Trophoblast cell (in vitro differentiated cells and primary cell): ENCODE measurements at regions not wholly inside any gene's neighbourhood (a gene's known extent, or its start where the extent isn't known, plus 50 kb on each side); places are given as distances from the start of the nearest gene placed in this dataset.

ENCODE experiments used
- DNase-seq, 2 donors: peaks; one replicate each; pipeline ENCODE4 v3.0.0-alpha.2; 2016
- H2AFZ ChIP-seq: 2 replicates; pipeline ENCODE4 v1.6.1; 2013; ENCODE audit warnings: low read length, moderate library complexity, mild to moderate bottlenecking; ENCODE audit not compliant: insufficient read depth, poor library complexity
- H2AK5ac ChIP-seq: 2 replicates; pipeline ENCODE4 v1.6.1; 2013; ENCODE audit warnings: mild to moderate bottlenecking, low read length
- H2BK120ac ChIP-seq: 2 replicates; pipeline ENCODE4 v1.6.1; 2013; ENCODE audit warnings: low read length, mild to moderate bottlenecking, moderate library complexity; ENCODE audit not compliant: insufficient read depth, poor library complexity
- H2BK12ac ChIP-seq: 2 replicates; pipeline ENCODE4 v1.6.1; 2013; ENCODE audit warnings: mild to moderate bottlenecking, low read length, moderate library complexity
- H2BK5ac ChIP-seq: 2 replicates; pipeline ENCODE4 v1.6.1; 2013; ENCODE audit warnings: low read length, low read depth, moderate library complexity, mild to moderate bottlenecking; ENCODE audit not compliant: poor library complexity
- H3K14ac ChIP-seq: 2 replicates; pipeline ENCODE4 v1.6.1; 2013; ENCODE audit warnings: mild to moderate bottlenecking, low read length
- H3K18ac ChIP-seq: 2 replicates; pipeline ENCODE4 v1.6.1; 2013; ENCODE audit warnings: mild to moderate bottlenecking, low read length
- H3K23ac ChIP-seq: 2 replicates; pipeline ENCODE4 v1.6.1; 2013; ENCODE audit warnings: low read length
- H3K27ac ChIP-seq: 2 replicates; pipeline ENCODE4 v1.5.1; 2013; ENCODE audit warnings: low read depth, mild to moderate bottlenecking, inconsistent platforms, low read length, moderate library complexity
- H3K27me3 ChIP-seq: 2 replicates; pipeline ENCODE4 v1.6.1; 2013; ENCODE audit warnings: inconsistent platforms, mild to moderate bottlenecking, low read length, moderate library complexity; ENCODE audit not compliant: insufficient read depth
- H3K36me3 ChIP-seq, 2 experiments: 1 replicate in 1 of 2; 2 replicates in 1 of 2; pipeline ENCODE4 v1.6.1; 2013; ENCODE audit warnings: low read length in 2 of 2, mild to moderate bottlenecking in 2 of 2, moderate library complexity in 1 of 2; ENCODE audit not compliant: insufficient read depth in 2 of 2, control insufficient read depth in 1 of 2
- H3K4ac ChIP-seq: 2 replicates; pipeline ENCODE4 v1.6.1; 2013; ENCODE audit warnings: low read depth, mild to moderate bottlenecking, low read length, moderate library complexity
- H3K4me1 ChIP-seq, 2 experiments: 1 replicate in 1 of 2; 2 replicates in 1 of 2; pipeline ENCODE4 v1.6.1; 2013; ENCODE audit warnings: low read length in 2 of 2, mild to moderate bottlenecking in 2 of 2, moderate library complexity in 1 of 2; ENCODE audit not compliant: insufficient read depth in 2 of 2, control insufficient read depth in 1 of 2
- H3K4me2 ChIP-seq: 2 replicates; pipeline ENCODE4 v1.6.1; 2013; ENCODE audit warnings: inconsistent platforms, mild to moderate bottlenecking, low read length, moderate library complexity
- H3K4me3 ChIP-seq: 2 replicates; pipeline ENCODE4 v1.5.1; 2013; ENCODE audit warnings: mild to moderate bottlenecking, low read depth, low read length, inconsistent platforms
- H3K79me1 ChIP-seq: one replicate; pipeline ENCODE4 v1.6.1; 2013; ENCODE audit warnings: low read length
- H3K79me2 ChIP-seq: 2 replicates; pipeline ENCODE4 v1.6.1; 2013; ENCODE audit warnings: low read length, mild to moderate bottlenecking; ENCODE audit not compliant: control insufficient read depth, insufficient read depth, poor library complexity
- H3K9ac ChIP-seq: 2 replicates; pipeline ENCODE4 v1.6.1; 2013; ENCODE audit warnings: mild to moderate bottlenecking, low read length
- H3K9me3 ChIP-seq: 2 replicates; pipeline ENCODE4 v1.6.1; 2013; ENCODE audit warnings: low read depth, mild to moderate bottlenecking, control low read depth, inconsistent platforms, low read length; ENCODE audit not compliant: insufficient read depth
- H4K12ac ChIP-seq: 2 replicates; pipeline ENCODE4 v1.6.1; 2013; ENCODE audit warnings: low read depth, mild to moderate bottlenecking, low read length, moderate library complexity
- H4K8ac ChIP-seq: 2 replicates; pipeline ENCODE4 v1.6.1; 2013; ENCODE audit warnings: low read depth, mild to moderate bottlenecking, low read length, moderate library complexity
- H4K91ac ChIP-seq: one replicate; pipeline ENCODE4 v1.6.1; 2013; ENCODE audit warnings: low read depth, mild to moderate bottlenecking, low read length, moderate library complexity
- WGBS: extraction: QIAGEN DNeasy Blood & Tissue Kit; methylation state at CpG from one replicate; pipeline ENCODE4 v1.1.7; 2013; ENCODE audit warnings: missing lambda C conversion rate; ENCODE audit not compliant: insufficient read length, insufficient coverage; ENCODE audit errors: extremely low coverage; 5-methylcytosine and 5-hydroxymethylcytosine counted together

GRCh38 chr3:79847928-79848327 is 80.1 kb upstream of the ROBO1 start:
- no peak overlapping the region for H4K91ac ChIP-seq
- H3K18ac ChIP-seq, result no peak overlapping the region
- no peak overlapping the region for H3K9ac ChIP-seq
- no peaks in the 10 kb centered on the region for H3K79me2 ChIP-seq
- H3K4ac ChIP-seq, result no peak overlapping the region
- H4K8ac ChIP-seq, result no peak overlapping the region
- no peaks in the 10 kb centered on the region for H3K79me1 ChIP-seq
- DNase-seq, result no peak
- H2BK12ac ChIP-seq, result no peak overlapping the region
- no peak overlapping the region for H2BK120ac ChIP-seq
- H3K4me2 ChIP-seq, result no peak overlapping the region
- WGBS, result no CpG with 5 or more reads among the region's 3 CpGs
- no peaks in the 10 kb centered on the region for H3K9me3 ChIP-seq
- no peak overlapping the region for H2AFZ ChIP-seq
- H2BK5ac ChIP-seq, result no peak overlapping the region
- no peak overlapping the region for H3K23ac ChIP-seq
- H3K36me3 ChIP-seq, result no peaks in the 10 kb centered on the region
- no peak overlapping the region for H2AK5ac ChIP-seq
- H4K12ac ChIP-seq, result no peak overlapping the region
- H3K27ac ChIP-seq, result no peak overlapping the region
- H3K4me3 ChIP-seq, result no peak overlapping the region
- no peaks in the 10 kb centered on the region for H3K27me3 ChIP-seq
- no peaks in the 10 kb centered on the region for H3K4me1 ChIP-seq
- H3K14ac ChIP-seq, result no peak overlapping the region

GRCh38 chr3:79846148-79846933 is 78.5 kb upstream of the ROBO1 start:
- H3K4me2 ChIP-seq, result no peak overlapping the region
- H3K14ac ChIP-seq, result no peak overlapping the region
- H3K4me1 ChIP-seq, result no peaks in the 10 kb centered on the region
- H3K27me3 ChIP-seq, result no peaks in the 10 kb centered on the region
- peak in 1 of 2 donors; percentile 46 for DNase-seq
- H4K91ac ChIP-seq, result no peak overlapping the region
- H3K79me1 ChIP-seq, result no peaks in the 10 kb centered on the region
- no peaks in the 10 kb centered on the region for H3K79me2 ChIP-seq
- H2AFZ ChIP-seq, result no peak overlapping the region
- H3K4me3 ChIP-seq, result no peak overlapping the region
- H2BK12ac ChIP-seq, result no peak overlapping the region
- H2BK5ac ChIP-seq, result no peak overlapping the region
- no peaks in the 10 kb centered on the region for H3K36me3 ChIP-seq
- no peak overlapping the region for H3K18ac ChIP-seq
- H3K27ac ChIP-seq, result no peak overlapping the region
- H3K23ac ChIP-seq, result no peak overlapping the region
- H3K4ac ChIP-seq, result no peak overlapping the region
- no peak overlapping the region for H3K9ac ChIP-seq
- H3K9me3 ChIP-seq, result no peaks in the 10 kb centered on the region
- no peak overlapping the region for H4K12ac ChIP-seq
- no CpG with 5 or more reads among the region's 9 CpGs for WGBS
- H2AK5ac ChIP-seq, result no peak overlapping the region
- no peak overlapping the region for H4K8ac ChIP-seq
- no peak overlapping the region for H2BK120ac ChIP-seq

GRCh38 chr3:79845546-79845945 is 77.7 kb upstream of the ROBO1 start:
- H3K79me2 ChIP-seq, result no peaks in the 10 kb centered on the region
- H3K9ac ChIP-seq, result no peak overlapping the region
- no peak overlapping the region for H3K4me3 ChIP-seq
- H3K27ac ChIP-seq, result no peak overlapping the region
- no peak overlapping the region for H3K4ac ChIP-seq
- H3K4me2 ChIP-seq, result no peak overlapping the region
- H3K23ac ChIP-seq, result no peak overlapping the region
- H3K14ac ChIP-seq, result no peak overlapping the region
- DNase-seq, result no peak
- H3K9me3 ChIP-seq, result no peaks in the 10 kb centered on the region
- WGBS, result no CpG with 5 or more reads among the region's 4 CpGs
- H2BK120ac ChIP-seq, result no peak overlapping the region
- H2BK5ac ChIP-seq, result no peak overlapping the region
- H4K8ac ChIP-seq, result no peak overlapping the region
- no peak overlapping the region for H4K12ac ChIP-seq
- no peak overlapping the region for H4K91ac ChIP-seq
- H3K18ac ChIP-seq, result no peak overlapping the region
- no peak overlapping the region for H2AK5ac ChIP-seq
- no peaks in the 10 kb centered on the region for H3K4me1 ChIP-seq
- H3K79me1 ChIP-seq, result no peaks in the 10 kb centered on the region
- H2BK12ac ChIP-seq, result no peak overlapping the region
- H2AFZ ChIP-seq, result no peak overlapping the region
- H3K27me3 ChIP-seq, result no peaks in the 10 kb centered on the region
- no peaks in the 10 kb centered on the region for H3K36me3 ChIP-seq

GRCh38 chr3:79844176-79844575 is 76.4 kb upstream of the ROBO1 start:
- Histone ChIP-seq H4K8ac (no peak overlapping the region), H2BK12ac (no peak overlapping the region), H3K9ac (no peak overlapping the region), H2AFZ (no peak overlapping the region), H3K79me2 (no peaks in the 10 kb centered on the region), H3K9me3 (no peaks in the 10 kb centered on the region), H3K27me3 (no peaks in the 10 kb centered on the region), H2BK5ac (no peak overlapping the region), H3K23ac (no peak overlapping the region), H3K79me1 (no peaks in the 10 kb centered on the region), H3K27ac (no peak overlapping the region), H3K18ac (no peak overlapping the region), H4K12ac (no peak overlapping the region), H3K36me3 (no peaks in the 10 kb centered on the region), H3K4me2 (no peak overlapping the region), H2AK5ac (no peak overlapping the region), H4K91ac (no peak overlapping the region), H3K4me3 (no peak overlapping the region), H2BK120ac (no peak overlapping the region), H3K14ac (no peak overlapping the region), H3K4me1 (no peaks in the 10 kb centered on the region), H3K4ac (no peak overlapping the region)
- no CpG with 5 or more reads among the region's 2 CpGs for WGBS
- DNase-seq, result no peak
